ENCODE measurements at regions not wholly inside any gene's neighbourhood (a gene's known extent, or its start where the extent isn't known, plus 50 kb on each side); places are given as distances from the start of the nearest gene placed in this dataset.

DNA sequence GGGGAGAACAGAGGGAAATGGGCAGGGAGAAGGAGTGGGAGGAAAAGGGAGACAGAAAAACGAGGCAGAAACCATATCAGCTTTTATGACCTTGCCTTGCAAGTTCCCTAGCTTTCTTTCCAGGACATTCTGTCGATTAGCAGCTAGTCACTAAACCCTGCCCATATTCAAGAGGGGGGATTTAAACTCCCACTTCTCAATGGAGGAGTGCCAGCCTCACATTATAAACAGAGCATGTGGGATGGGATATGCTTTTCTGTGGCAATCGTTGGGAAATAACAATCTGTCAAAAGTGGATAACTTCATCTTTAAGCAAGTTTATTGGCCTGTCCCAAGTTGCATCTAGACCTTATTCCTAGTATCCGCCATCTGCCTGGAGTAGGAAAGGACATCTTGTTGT is 57.0 kb upstream of the TMEM170B start:
- DNase-seq (ENCODE audit: low read depth), result no peak
- Histone ChIP-seq H3K27me3 (ENCODE audit: control insufficient read depth, insufficient read depth, low read length) (no peaks in the 10 kb centered on the region), H3K36me3 (ENCODE audit: control insufficient read depth, insufficient read depth, low read length) (no peaks in the 10 kb centered on the region), H3K4me3 (ENCODE audit: low read depth, low read length) (no peak overlapping the region)
- TF ChIP-seq, protein P1, sequence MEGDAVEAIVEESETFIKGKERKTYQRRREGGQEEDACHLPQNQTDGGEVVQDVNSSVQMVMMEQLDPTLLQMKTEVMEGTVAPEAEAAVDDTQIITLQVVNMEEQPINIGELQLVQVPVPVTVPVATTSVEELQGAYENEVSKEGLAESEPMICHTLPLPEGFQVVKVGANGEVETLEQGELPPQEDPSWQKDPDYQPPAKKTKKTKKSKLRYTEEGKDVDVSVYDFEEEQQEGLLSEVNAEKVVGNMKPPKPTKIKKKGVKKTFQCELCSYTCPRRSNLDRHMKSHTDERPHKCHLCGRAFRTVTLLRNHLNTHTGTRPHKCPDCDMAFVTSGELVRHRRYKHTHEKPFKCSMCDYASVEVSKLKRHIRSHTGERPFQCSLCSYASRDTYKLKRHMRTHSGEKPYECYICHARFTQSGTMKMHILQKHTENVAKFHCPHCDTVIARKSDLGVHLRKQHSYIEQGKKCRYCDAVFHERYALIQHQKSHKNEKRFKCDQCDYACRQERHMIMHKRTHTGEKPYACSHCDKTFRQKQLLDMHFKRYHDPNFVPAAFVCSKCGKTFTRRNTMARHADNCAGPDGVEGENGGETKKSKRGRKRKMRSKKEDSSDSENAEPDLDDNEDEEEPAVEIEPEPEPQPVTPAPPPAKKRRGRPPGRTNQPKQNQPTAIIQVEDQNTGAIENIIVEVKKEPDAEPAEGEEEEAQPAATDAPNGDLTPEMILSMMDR (IDR thresholded peaks at IDR 0.05; ENCODE audit: insufficient read depth, low read length, poor library complexity, severe bottlenecking), result no peak

DNA sequence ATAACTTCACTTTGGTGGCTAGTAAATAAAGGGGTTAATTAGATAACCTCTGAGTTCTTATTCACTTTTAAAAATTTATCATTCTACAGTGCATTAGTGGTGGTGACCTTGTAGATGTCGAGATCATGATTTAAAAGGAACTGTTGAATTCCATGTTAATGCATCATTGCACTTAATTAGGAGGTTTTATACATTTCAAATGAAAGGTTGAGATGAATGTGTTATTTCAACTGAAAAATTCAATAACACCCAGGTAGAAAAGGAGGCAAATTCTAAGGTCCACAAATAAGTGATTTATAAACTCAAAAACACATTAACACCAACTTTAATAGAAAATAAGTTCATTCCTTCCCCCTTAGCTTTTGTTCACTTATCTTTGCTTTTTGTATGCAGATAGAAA is 58.3 kb upstream of the TMEM170B start:
- Histone ChIP-seq H3K4me3 (ENCODE audit: low read depth, low read length) (no peak overlapping the region), H3K27me3 (ENCODE audit: control insufficient read depth, insufficient read depth, low read length) (no peaks in the 10 kb centered on the region), H3K36me3 (ENCODE audit: control insufficient read depth, insufficient read depth, low read length) (no peaks in the 10 kb centered on the region)
- TF ChIP-seq, protein P1 (IDR thresholded peaks at IDR 0.05; ENCODE audit: insufficient read depth, low read length, poor library complexity, severe bottlenecking), result no peak
- no peak for DNase-seq (ENCODE audit: low read depth)

GRCh38 chr6:11478586-11478985 is 59.0 kb upstream of the TMEM170B start:
- TF ChIP-seq, protein P1 (IDR thresholded peaks at IDR 0.05; ENCODE audit: insufficient read depth, low read length, poor library complexity, severe bottlenecking), result no peak
- Histone ChIP-seq H3K4me3 (ENCODE audit: low read depth, low read length) (no peak overlapping the region), H3K27me3 (ENCODE audit: control insufficient read depth, insufficient read depth, low read length) (no peaks in the 10 kb centered on the region), H3K36me3 (ENCODE audit: control insufficient read depth, insufficient read depth, low read length) (no peaks in the 10 kb centered on the region)
- DNase-seq (ENCODE audit: low read depth), result no peak

GRCh38 chr6:11475016-11475415 is 62.5 kb upstream of the TMEM170B start:
- DNase-seq (ENCODE audit: low read depth), result no peak
- no peak overlapping the region for H3K4me3 ChIP-seq (ENCODE audit: low read depth, low read length)
- TF ChIP-seq, protein P1 (IDR thresholded peaks at IDR 0.05; ENCODE audit: insufficient read depth, low read length, poor library complexity, severe bottlenecking), result no peak
- no peaks in the 10 kb centered on the region for H3K27me3 ChIP-seq (ENCODE audit: control insufficient read depth, insufficient read depth, low read length)
- H3K36me3 ChIP-seq (ENCODE audit: control insufficient read depth, insufficient read depth, low read length), result no peaks in the 10 kb centered on the region

DNA sequence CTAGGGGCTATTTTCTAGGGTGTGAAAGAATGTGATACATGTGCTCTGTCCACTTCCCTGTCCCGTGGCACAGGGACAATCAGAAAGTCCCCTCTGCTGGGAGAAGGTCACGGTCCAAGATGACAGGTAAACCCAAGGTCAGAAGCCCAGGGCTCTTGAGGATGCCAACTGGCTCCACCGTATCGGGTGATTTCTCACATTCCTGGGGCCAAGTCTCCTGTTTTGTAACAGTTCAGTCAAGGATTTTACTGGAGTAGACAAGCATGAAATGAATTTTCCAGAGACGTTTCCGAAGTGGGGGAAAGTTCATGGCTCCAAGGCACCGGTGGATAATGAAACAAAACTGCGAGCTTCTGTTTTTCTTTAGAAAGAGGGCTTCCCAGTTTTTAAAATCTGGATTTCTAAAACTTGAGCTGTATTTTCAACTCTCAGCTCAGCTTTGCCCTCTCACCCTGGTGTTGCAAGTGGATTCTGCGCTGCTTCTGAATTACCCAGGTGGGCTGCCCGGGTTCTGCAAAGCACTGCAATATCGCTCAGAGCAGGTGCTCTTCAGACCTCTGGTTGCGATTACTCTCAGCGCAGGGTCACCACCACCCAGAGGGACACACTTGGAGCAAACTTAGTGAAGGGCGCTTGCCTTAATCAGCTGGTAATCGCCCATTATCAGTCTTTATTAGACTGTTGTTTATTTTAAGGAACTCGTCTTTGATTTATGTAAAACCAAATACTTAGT is 64.4 kb upstream of the TMEM170B start:
- TF ChIP-seq, protein P1 (IDR thresholded peaks at IDR 0.05; ENCODE audit: insufficient read depth, low read length, poor library complexity, severe bottlenecking), result no peak
- no peaks in the 10 kb centered on the region for H3K36me3 ChIP-seq (ENCODE audit: control insufficient read depth, insufficient read depth, low read length)
- no peaks in the 10 kb centered on the region for H3K27me3 ChIP-seq (ENCODE audit: control insufficient read depth, insufficient read depth, low read length)
- H3K4me3 ChIP-seq (ENCODE audit: low read depth, low read length), result no peak overlapping the region
- DNase-seq (ENCODE audit: low read depth), result no peak

GRCh38 chr6:11471261-11471660 is 66.3 kb upstream of the TMEM170B start:
- TF ChIP-seq, protein P1 (IDR thresholded peaks at IDR 0.05; ENCODE audit: insufficient read depth, low read length, poor library complexity, severe bottlenecking), result no peak
- no peaks in the 10 kb centered on the region for H3K36me3 ChIP-seq (ENCODE audit: control insufficient read depth, insufficient read depth, low read length)
- no peak overlapping the region for H3K4me3 ChIP-seq (ENCODE audit: low read depth, low read length)
- no peaks in the 10 kb centered on the region for H3K27me3 ChIP-seq (ENCODE audit: control insufficient read depth, insufficient read depth, low read length)
- no peak for DNase-seq (ENCODE audit: low read depth)
